Sigmoid colon (tissue), 6 donors: ENCODE measurements at regions not wholly inside any gene's neighbourhood (a gene's known extent, or its start where the extent isn't known, plus 50 kb on each side); places are given as distances from the start of the nearest gene placed in this dataset.

Source experiments
- DNase-seq: peaks from one replicate; pipeline ENCODE4 v3.0.0-alpha.2; 2019
- H3K27ac ChIP-seq, 4 donors: fragments of 200-600 bp; sonication (generic); one replicate each; pipeline ENCODE4 v1.5.1; 2016 to 2019; ENCODE audit warnings: mild to moderate bottlenecking in 1 of 4
- H3K27me3 ChIP-seq, 3 donors: fragments of 200-600 bp; sonication (generic); one replicate each; pipeline ENCODE4 v1.5.1; 2019; ENCODE audit warnings: mild to moderate bottlenecking in 1 of 3
- H3K36me3 ChIP-seq, 4 donors: fragments of 200-600 bp; sonication (generic); one replicate each; pipeline ENCODE4 v1.5.1; 2016 to 2019
- H3K4me1 ChIP-seq, 4 donors: fragments of 200-600 bp; sonication (generic); one replicate each; pipeline ENCODE4 v1.5.1; 2017 to 2019
- H3K4me3 ChIP-seq, 4 donors: fragments of 200-600 bp; sonication (generic); one replicate each; pipeline ENCODE4 v1.5.1; 2017 to 2019; ENCODE audit warnings: mild to moderate bottlenecking in 2 of 4, moderate library complexity in 1 of 4
- H3K9me3 ChIP-seq, 4 donors: fragments of 200-600 bp in 3 of 4; sonication (generic) in 3 of 4; one replicate each; pipeline versions ENCODE4 v1.5.1 to v1.6.1; 2013 to 2019
- EP300 ChIP-seq, 4 donors: sonication (generic); formaldehyde crosslinking; IDR thresholded peaks; one replicate each; pipeline ENCODE4 v1.6.1; 2017; ENCODE audit warnings: antibody characterized with exemption in 4 of 4
- POLR2A ChIP-seq, 2 donors: fragments of 450-650 bp; IDR thresholded peaks; one replicate each; pipeline ENCODE4 v1.6.1; 2016; ENCODE audit warnings: antibody characterized with exemption in 2 of 2, mild to moderate bottlenecking in 2 of 2, moderate library complexity in 2 of 2
- POLR2AphosphoS5 ChIP-seq, 4 donors: sonication (generic); formaldehyde crosslinking; IDR thresholded peaks; one replicate each; pipeline ENCODE4 v1.6.1; 2017; ENCODE audit warnings: antibody characterized with exemption in 4 of 4
- WGBS, 2 donors: extraction: QIAGEN DNeasy Blood & Tissue Kit; methylation state at CpG; one replicate each; pipeline ENCODE4 v1.1.7; 2013; 5-methylcytosine and 5-hydroxymethylcytosine counted together
- intact Hi-C: fragments of 100-400 bp; cut with DNase I; formaldehyde crosslinking; loops from one replicate; pipeline ENCODE4 v1.15.1; 2023
- TF ChIP-seq, protein P1 (sequence below), 4 experiments: fragments of 450-650 bp in 3 of 4; fragments of 200-600 bp in 1 of 4; IDR thresholded peaks; one replicate each; pipeline ENCODE4 v1.5.1; 2016 to 2019; ENCODE audit warnings: antibody characterized with exemption in 4 of 4, mild to moderate bottlenecking in 3 of 4, moderate library complexity in 2 of 4
- donor health status: healthy with polysubstance abuse.
- donor health status: healthy.

DNA sequence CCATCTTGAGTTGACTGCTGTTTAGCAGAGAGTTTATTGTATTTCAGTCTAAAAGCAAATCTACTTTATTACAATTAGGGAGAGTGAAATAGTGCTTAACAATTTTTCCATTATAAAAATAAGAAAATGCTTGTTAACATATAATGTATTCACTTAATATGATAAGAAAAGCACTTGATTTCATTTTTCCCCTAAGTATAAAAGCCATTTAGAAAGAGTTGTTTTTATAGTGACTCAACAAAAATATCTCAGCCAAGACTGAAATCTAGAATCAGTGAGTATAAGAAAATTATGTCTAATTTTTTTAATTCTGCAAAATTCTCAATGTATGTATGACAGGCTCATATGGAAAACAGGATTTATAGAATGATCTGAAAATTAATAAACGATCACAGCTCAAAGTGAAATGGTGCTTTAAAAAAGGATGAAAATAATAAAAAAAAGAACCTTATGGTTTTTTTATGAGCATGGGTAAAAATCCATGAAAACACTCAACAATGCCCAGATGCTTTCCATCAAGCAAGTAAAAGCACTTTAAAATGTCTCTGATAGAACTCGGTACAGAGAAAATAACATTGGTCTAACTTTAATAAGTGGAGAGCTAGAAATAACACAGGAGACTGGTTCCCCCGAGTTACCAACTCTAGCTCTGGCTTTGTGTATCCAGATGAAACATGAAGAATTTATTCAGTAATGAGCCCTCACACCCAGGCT is 1057.8 kb upstream of the WWC1 start:
- no peak for TF ChIP-seq POLR2AphosphoS5 (IDR thresholded peaks at IDR 0.05)
- TF ChIP-seq, protein P1, sequence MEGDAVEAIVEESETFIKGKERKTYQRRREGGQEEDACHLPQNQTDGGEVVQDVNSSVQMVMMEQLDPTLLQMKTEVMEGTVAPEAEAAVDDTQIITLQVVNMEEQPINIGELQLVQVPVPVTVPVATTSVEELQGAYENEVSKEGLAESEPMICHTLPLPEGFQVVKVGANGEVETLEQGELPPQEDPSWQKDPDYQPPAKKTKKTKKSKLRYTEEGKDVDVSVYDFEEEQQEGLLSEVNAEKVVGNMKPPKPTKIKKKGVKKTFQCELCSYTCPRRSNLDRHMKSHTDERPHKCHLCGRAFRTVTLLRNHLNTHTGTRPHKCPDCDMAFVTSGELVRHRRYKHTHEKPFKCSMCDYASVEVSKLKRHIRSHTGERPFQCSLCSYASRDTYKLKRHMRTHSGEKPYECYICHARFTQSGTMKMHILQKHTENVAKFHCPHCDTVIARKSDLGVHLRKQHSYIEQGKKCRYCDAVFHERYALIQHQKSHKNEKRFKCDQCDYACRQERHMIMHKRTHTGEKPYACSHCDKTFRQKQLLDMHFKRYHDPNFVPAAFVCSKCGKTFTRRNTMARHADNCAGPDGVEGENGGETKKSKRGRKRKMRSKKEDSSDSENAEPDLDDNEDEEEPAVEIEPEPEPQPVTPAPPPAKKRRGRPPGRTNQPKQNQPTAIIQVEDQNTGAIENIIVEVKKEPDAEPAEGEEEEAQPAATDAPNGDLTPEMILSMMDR (IDR thresholded peaks at IDR 0.05): no peak
- no peak for TF ChIP-seq POLR2A (IDR thresholded peaks at IDR 0.05)
- TF ChIP-seq EP300 (IDR thresholded peaks at IDR 0.05): no peak
- Histone ChIP-seq H3K36me3 (no peaks in the 10 kb centered on the region), H3K9me3 (no peaks in the 10 kb centered on the region), H3K4me1 (peaks cover 0 to 3% (median 0%) of the 10 kb centered on the region in 4 donors), H3K27ac (no peak overlapping the region), H3K27me3 (no peaks in the 10 kb centered on the region), H3K4me3 (no peak overlapping the region)
- WGBS, 2 donors: 74 to 81% methylated on average over 3 of the region's 3 CpGs
- intact Hi-C loops: no loop called here
- no peak for DNase-seq

DNA sequence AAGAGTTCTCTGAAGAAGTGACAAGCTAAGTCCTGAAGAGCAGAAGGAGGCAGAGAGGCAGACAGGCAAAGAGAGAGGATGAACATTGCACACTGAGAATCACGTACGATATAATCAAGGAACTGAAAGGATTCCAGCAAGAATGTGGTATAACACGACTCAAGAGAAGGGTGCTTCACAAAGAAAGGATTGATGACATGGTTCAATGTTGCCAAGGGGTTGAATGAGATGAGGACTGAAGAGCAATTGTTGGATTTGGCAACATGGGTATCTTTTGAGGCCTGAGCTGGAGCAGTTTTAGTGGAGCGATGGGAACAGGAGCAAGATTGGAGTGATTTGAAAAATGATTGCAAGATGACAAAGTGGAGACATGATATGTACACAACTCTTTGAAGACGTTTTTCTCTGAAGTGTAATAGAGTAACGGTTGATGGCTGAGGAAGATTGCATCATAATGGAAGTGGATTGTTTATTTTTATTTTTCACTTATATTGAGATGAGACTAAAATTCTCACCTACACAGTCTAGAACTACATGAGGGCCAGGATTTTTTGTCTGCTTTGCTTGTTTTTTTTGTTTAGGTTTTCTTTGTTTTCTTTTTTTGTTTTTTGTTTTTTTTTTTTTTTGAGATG is 1049.9 kb upstream of the WWC1 start:
- intact Hi-C loops: loop anchor here (10.0 kb wide), 1 partner anchor 1607 kb away; no protein-coding TSS in a partner anchor

DNA sequence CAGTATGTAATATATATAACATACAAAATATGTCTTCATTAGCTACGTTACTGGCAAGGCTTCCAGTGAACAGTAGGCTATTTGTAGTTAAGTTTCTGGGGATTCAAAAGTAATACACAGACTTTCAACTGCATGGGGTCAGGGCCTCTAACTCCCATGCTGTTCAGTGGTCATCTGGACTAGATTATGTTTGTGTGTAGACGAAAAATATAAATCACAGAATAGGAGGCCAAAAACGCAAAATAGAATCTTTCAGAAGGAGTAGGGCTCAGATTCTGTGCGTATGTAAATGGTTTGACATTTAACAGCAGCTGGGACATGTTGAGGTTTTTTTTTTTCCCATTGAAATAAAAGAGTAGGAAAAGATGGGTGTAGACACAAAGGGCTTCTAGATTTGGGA is 1048.7 kb upstream of the WWC1 start:
- no peaks in the 10 kb centered on the region for H3K4me1 ChIP-seq
- no peak overlapping the region for H3K27ac ChIP-seq
- no peak overlapping the region for H3K4me3 ChIP-seq
- no peak for DNase-seq
- H3K27me3 ChIP-seq: no peaks in the 10 kb centered on the region
- no peaks in the 10 kb centered on the region for H3K36me3 ChIP-seq
- intact Hi-C loops: loop anchor here (10.0 kb wide), 1 partner anchor 1608 kb away; no protein-coding TSS in a partner anchor
- no peak for TF ChIP-seq POLR2AphosphoS5 (IDR thresholded peaks at IDR 0.05)
- no peak for TF ChIP-seq EP300 (IDR thresholded peaks at IDR 0.05)
- TF ChIP-seq, protein P1 (IDR thresholded peaks at IDR 0.05): no peak
- no peak for TF ChIP-seq POLR2A (IDR thresholded peaks at IDR 0.05)
- H3K9me3 ChIP-seq: no peaks in the 10 kb centered on the region
- WGBS, 2 donors: 77 to 79% methylated on average over 4 of the region's 4 CpGs

More for the DNA sequence above, 1049.9 kb upstream of the WWC1 start:
- no peaks in the 10 kb centered on the region for H3K27me3 ChIP-seq
- TF ChIP-seq POLR2AphosphoS5 (IDR thresholded peaks at IDR 0.05) (no peak), POLR2A (IDR thresholded peaks at IDR 0.05) (no peak), EP300 (IDR thresholded peaks at IDR 0.05) (no peak)
- TF ChIP-seq, protein P1 (IDR thresholded peaks at IDR 0.05): no peak
- H3K36me3 ChIP-seq: no peaks in the 10 kb centered on the region
- H3K4me1 ChIP-seq: no peaks in the 10 kb centered on the region
- no peak overlapping the region for H3K27ac ChIP-seq
- no peak for DNase-seq
- no peak overlapping the region for H3K4me3 ChIP-seq
- no peaks in the 10 kb centered on the region for H3K9me3 ChIP-seq
- WGBS, 2 donors: 76 to 84% methylated on average over 6 of the region's 6 CpGs

DNA sequence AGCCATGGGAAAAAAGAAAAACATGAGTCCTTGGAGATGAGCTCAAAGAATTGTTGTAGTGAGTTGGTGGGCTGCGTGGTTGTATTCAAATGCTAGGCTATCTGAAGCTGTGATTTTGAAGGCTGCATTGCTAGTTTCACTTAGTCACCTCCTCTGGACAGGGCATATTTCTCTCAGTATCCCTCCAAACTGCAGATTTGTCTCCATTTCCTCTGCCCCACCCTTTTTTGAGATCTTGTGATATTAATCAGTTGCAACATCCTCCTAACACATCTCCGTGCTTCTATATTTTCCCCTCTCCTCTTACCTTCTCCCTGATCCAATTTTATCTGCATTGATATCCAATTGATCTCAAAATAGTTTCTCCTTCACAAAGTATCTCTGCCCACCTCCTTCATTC is 1048.0 kb upstream of the WWC1 start:
- Histone ChIP-seq H3K9me3 (no peaks in the 10 kb centered on the region), H3K4me1 (no peaks in the 10 kb centered on the region), H3K36me3 (no peaks in the 10 kb centered on the region), H3K27ac (no peak overlapping the region), H3K4me3 (no peak overlapping the region), H3K27me3 (no peaks in the 10 kb centered on the region)
- no peak for DNase-seq
- intact Hi-C loops: loop anchor here (10.0 kb wide), 1 partner anchor 1609 kb away; no protein-coding TSS in a partner anchor
- no peak for TF ChIP-seq POLR2A (IDR thresholded peaks at IDR 0.05)
- no peak for TF ChIP-seq POLR2AphosphoS5 (IDR thresholded peaks at IDR 0.05)
- TF ChIP-seq, protein P1 (IDR thresholded peaks at IDR 0.05): no peak
- TF ChIP-seq EP300 (IDR thresholded peaks at IDR 0.05): no peak
- 85 to 87% methylated on average over 2 of the region's 2 CpGs for WGBS, 2 donors
